Muscle layer of duodenum (tissue), 2 donors: ENCODE measurements at regions not wholly inside any gene's neighbourhood (a gene's known extent, or its start where the extent isn't known, plus 50 kb on each side); places are given as distances from the start of the nearest gene placed in this dataset.

Experiments
- H3K27ac ChIP-seq: one replicate; pipeline ENCODE4 v1.7.0; 2013; ENCODE audit warnings: mild to moderate bottlenecking, low read length
- H3K27me3 ChIP-seq: one replicate; pipeline ENCODE4 v1.7.0; 2013; ENCODE audit warnings: low read depth, mild to moderate bottlenecking, control low read depth, low read length
- H3K36me3 ChIP-seq, 2 donors: one replicate each; pipeline ENCODE4 v1.7.0; 2013; ENCODE audit warnings: low read length in 2 of 2, control low read depth in 1 of 2, mild to moderate bottlenecking in 1 of 2; ENCODE audit not compliant: insufficient read depth in 2 of 2, control insufficient read depth in 1 of 2
- H3K4me1 ChIP-seq, 2 donors: one replicate each; pipeline ENCODE4 v1.7.0; 2013; ENCODE audit warnings: low read length in 2 of 2, mild to moderate bottlenecking in 2 of 2, control low read depth in 1 of 2, moderate library complexity in 1 of 2; ENCODE audit not compliant: insufficient read depth in 2 of 2, control insufficient read depth in 1 of 2
- H3K4me3 ChIP-seq, 2 donors: one replicate each; pipeline ENCODE4 v1.7.0; 2013; ENCODE audit warnings: low read length in 2 of 2, low read depth in 1 of 2, mild to moderate bottlenecking in 1 of 2
- H3K9me3 ChIP-seq, 2 donors: one replicate each; pipeline ENCODE4 v1.7.0; 2013; ENCODE audit warnings: low read length in 2 of 2, control low read depth in 1 of 2, mild to moderate bottlenecking in 1 of 2; ENCODE audit not compliant: control insufficient read depth in 1 of 2
- donor health status: healthy.

DNA sequence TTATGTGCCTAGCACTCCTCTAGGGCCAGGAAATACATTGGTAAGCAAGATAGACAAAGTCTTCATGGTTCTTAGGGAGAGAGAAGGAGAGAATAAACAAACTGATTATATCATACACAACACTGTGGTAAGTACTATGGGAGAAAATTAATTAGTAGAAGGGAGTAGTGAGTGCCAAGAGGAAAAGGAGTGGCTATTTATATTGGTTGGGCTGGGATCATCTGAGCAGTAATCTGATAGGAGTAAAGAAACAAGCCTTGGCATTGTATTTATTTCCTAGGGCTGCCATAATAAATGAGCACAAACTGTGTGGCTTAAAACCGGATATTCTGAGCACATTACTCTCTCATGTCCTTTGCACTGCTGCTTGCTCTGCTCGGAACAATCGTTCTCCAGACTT, 158.1 kb upstream of the PHF14 start:
- no peaks in the 10 kb centered on the region for H3K36me3 ChIP-seq
- H3K27ac ChIP-seq, result no peak overlapping the region
- H3K4me1 ChIP-seq, result no peaks in the 10 kb centered on the region
- no peak overlapping the region for H3K4me3 ChIP-seq
- no peaks in the 10 kb centered on the region for H3K9me3 ChIP-seq
- H3K27me3 ChIP-seq, result no peaks in the 10 kb centered on the region

DNA sequence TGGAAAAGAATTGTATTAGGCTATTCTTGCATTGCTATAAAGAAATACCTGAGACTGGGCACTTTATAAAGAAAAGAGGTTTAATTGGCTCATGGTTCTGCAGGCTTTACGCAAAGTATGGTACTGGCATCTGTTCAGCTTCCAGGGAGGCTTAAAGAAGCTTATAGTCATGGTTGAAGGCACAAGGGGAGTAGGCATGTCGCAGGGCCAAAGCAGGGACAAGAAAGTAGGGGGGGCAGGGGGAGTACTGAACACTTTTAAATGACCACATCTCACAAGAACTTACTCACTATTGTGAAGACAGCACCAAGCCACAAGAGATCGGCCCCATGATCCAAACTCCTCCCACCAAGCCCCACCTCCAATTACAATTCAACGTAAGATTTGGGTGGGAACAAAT, 152.5 kb upstream of the PHF14 start:
- H3K27me3 ChIP-seq, result no peaks in the 10 kb centered on the region
- no peaks in the 10 kb centered on the region for H3K4me1 ChIP-seq
- H3K4me3 ChIP-seq, result no peak overlapping the region
- H3K27ac ChIP-seq, result no peak overlapping the region
- no peaks in the 10 kb centered on the region for H3K36me3 ChIP-seq
- no peaks in the 10 kb centered on the region for H3K9me3 ChIP-seq

DNA sequence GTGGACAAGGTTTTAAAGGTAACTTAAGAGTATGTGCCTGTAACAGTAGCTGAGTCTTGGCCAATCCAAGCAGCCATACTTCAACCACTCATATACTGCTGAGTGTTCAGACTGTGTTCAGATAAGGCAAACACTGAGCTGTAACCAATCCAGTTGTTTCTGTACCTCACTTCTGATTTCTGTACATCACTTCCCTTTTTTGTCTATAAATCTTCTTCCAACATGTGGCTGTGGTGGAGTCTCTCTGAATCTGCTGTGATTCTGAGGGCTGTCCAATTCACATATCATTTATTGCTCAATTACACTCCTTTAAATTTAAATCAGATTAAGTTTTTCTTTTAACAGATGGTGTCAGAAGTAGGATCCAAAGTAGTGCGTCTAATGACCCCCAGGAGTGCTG, 149.5 kb upstream of the PHF14 start:
- Histone ChIP-seq H3K4me1 (no peaks in the 10 kb centered on the region), H3K36me3 (no peaks in the 10 kb centered on the region), H3K27me3 (no peaks in the 10 kb centered on the region), H3K9me3 (no peaks in the 10 kb centered on the region), H3K4me3 (no peak overlapping the region), H3K27ac (no peak overlapping the region)

DNA sequence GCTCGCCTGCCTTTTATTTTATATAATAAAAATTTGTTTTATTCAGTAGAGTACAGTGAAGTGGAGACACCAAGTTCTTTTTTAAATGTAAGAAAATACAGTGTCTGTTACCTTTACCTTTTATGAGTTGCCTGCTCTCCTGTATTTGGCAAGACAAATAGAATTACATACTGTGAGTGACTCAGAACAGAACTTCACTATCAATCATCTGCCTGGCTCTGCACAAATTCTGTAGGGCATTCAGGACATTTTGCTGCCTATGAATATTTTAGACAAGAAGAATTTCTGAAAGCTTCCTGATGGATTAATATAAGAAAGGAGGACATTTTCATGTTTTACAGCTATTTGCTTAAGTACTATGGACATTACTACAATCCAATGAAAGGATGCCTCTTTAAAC, 135.4 kb upstream of the PHF14 start:
- H3K27me3 ChIP-seq, result no peaks in the 10 kb centered on the region
- H3K27ac ChIP-seq, result no peak overlapping the region
- no peak overlapping the region for H3K4me3 ChIP-seq

DNA sequence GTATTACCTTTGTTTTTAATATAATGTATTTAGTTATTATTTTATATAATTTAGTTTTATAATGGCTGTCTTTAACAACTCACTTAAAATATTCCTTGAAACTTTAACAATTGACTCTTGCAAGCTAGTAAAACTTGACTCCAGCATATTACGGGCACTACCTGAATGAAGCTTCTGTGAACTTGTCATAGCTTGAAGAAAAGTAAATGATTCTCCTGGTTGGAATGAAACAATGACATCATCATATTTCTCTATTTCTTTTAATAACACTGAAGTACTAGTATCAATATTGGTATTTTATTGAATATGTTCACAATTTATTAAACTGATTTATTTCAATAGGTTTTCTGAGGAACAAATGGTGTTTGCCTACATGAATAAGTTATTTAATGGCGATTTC, 128.4 kb upstream of the PHF14 start:
- Histone ChIP-seq H3K36me3 (no peaks in the 10 kb centered on the region), H3K27me3 (no peaks in the 10 kb centered on the region), H3K4me3 (no peak overlapping the region), H3K27ac (no peak overlapping the region), H3K4me1 (no peaks in the 10 kb centered on the region), H3K9me3 (no peaks in the 10 kb centered on the region)

More for the DNA sequence above, 135.4 kb upstream of the PHF14 start:
- Histone ChIP-seq H3K36me3 (no peaks in the 10 kb centered on the region), H3K9me3 (no peaks in the 10 kb centered on the region), H3K4me1 (no peaks in the 10 kb centered on the region)

DNA sequence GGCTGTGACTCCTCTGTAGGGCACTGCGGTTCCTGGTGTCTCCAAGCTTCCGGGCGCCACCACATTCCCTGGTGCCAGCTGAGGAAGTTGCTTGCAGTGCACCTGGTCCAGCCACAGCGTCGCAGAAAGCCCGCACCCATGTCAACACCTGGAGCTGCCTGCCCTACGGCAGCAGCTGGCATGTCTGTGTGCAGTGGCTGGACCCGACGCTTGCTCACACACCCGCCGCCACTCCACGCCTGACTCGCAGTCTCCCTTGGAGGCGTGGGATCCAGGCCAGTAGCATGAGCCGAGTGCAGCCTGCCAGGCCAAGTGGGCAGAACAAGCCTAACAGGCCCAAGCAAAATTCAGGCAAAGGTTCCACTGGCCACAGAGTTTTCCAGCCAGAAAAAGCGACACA, 118.1 kb upstream of the PHF14 start:
- Histone ChIP-seq H3K27me3 (no peaks in the 10 kb centered on the region), H3K36me3 (no peaks in the 10 kb centered on the region), H3K4me1 (no peaks in the 10 kb centered on the region), H3K27ac (no peak overlapping the region), H3K4me3 (no peak overlapping the region), H3K9me3 (no peaks in the 10 kb centered on the region)

DNA sequence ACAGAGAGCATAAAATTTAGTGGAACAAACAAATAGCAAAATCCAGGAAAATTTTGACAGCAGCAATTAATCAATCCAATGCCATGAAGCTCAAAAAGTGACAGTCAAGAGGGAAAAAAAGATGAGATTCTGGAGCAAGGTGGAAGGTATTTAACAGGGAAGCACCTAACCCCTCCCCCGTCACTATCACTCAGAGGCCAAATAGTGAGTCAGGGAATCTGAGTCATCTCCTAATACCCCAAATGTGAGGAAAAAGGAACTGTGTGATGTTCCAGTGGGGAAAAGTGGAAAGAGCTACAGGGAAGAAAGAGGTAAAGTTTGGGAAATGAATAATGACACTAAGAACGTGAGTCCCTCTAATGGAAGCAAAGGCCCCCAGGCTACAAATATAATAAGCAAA, 113.2 kb upstream of the PHF14 start:
- Histone ChIP-seq H3K27ac (no peak overlapping the region), H3K4me1 (no peaks in the 10 kb centered on the region)

DNA sequence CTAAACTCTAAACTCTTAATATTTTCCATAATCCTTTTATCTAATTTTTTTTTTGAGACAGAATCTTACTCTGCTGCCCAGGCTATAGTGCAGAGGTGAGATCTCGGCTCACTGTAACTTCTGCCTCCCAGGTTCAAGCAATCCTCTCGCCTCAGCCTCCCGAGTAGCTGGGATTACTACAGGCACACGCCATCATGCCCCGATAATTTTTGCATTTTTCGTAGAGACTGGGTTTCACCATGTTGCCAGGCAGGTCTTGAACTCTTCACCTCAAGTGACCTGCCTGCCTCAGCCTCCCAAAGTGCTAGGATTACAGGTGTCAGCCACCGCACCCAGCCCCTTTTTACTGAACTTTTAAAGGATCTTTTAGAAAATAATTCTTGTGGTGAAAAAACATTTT, 110.2 kb upstream of the PHF14 start:
- Histone ChIP-seq H3K36me3 (no peaks in the 10 kb centered on the region), H3K4me1 (no peaks in the 10 kb centered on the region), H3K27me3 (no peaks in the 10 kb centered on the region), H3K4me3 (no peak overlapping the region), H3K27ac (no peak overlapping the region), H3K9me3 (no peaks in the 10 kb centered on the region)

More for the DNA sequence above, 113.2 kb upstream of the PHF14 start:
- H3K4me3 ChIP-seq, result no peak overlapping the region
- H3K9me3 ChIP-seq, result no peaks in the 10 kb centered on the region
- no peaks in the 10 kb centered on the region for H3K36me3 ChIP-seq
- H3K27me3 ChIP-seq, result no peaks in the 10 kb centered on the region

DNA sequence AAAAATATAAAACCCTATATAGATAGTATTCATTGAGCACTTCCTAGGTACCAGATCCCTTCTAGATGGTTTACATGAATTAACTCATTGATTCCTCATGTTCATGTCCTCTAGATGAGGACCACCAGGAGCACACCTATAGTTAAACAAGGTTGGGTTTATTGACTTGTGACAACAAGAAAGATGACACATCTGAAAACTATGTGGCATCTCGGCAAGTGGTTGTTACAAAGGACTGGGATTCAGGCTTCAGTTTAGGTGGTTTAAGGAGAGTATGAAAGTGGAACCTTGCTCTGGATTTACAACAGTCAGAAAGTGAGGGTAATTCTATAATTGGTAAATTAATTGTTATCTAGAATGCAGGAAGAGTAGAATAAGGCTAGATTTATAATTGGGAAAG, 99.0 kb upstream of the PHF14 start:
- H3K27ac ChIP-seq, result no peak overlapping the region

DNA sequence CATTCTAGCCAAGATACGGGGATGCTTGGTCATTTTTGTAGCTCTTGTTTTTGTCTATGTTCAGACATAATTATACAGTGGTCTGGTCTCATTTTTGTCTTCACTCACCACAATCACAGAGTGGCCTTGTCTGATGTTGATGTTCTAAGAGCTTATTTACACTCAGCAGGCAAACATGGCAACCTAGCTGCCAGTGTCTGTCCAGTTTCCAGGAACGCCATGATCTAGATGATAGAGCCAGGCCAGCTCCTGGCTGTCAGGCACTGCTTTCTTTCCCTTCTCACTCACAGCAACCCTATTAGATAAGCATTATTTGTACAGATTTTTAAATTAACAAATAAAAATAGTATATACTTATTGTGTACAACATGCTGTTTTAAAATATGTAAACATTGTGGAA, 98.6 kb upstream of the PHF14 start:
- H3K4me3 ChIP-seq, result no peak overlapping the region
- no peaks in the 10 kb centered on the region for H3K9me3 ChIP-seq
- H3K27me3 ChIP-seq, result no peaks in the 10 kb centered on the region
- no peak overlapping the region for H3K27ac ChIP-seq
- H3K4me1 ChIP-seq, result no peaks in the 10 kb centered on the region
- H3K36me3 ChIP-seq, result no peaks in the 10 kb centered on the region

More for the DNA sequence above, 99.0 kb upstream of the PHF14 start:
- H3K9me3 ChIP-seq, result no peaks in the 10 kb centered on the region
- no peaks in the 10 kb centered on the region for H3K4me1 ChIP-seq
- H3K4me3 ChIP-seq, result no peak overlapping the region
- H3K27me3 ChIP-seq, result no peaks in the 10 kb centered on the region
- no peaks in the 10 kb centered on the region for H3K36me3 ChIP-seq

DNA sequence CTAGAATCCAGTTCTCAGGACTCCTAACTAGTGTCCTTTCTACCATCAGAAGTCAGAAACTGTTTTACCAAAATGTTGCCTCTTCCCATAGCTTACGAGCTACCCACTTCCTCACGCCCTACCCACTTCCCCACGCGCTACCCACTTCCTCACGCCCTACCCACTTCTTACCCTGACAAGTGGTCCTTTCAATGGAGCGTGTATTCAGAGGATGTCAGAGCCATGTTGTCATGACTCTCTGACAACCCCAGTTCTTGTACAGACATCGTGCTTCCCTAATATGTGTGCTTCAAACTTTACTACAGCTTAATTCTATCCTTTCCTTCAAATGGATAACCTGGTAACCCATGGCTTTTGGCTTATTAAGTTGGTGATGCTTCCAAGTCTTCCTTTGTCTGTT, 84.8 kb upstream of the PHF14 start:
- Histone ChIP-seq H3K4me3 (no peak overlapping the region), H3K27ac (no peak overlapping the region), H3K4me1 (no peaks in the 10 kb centered on the region), H3K36me3 (no peaks in the 10 kb centered on the region), H3K9me3 (no peaks in the 10 kb centered on the region), H3K27me3 (no peaks in the 10 kb centered on the region)

DNA sequence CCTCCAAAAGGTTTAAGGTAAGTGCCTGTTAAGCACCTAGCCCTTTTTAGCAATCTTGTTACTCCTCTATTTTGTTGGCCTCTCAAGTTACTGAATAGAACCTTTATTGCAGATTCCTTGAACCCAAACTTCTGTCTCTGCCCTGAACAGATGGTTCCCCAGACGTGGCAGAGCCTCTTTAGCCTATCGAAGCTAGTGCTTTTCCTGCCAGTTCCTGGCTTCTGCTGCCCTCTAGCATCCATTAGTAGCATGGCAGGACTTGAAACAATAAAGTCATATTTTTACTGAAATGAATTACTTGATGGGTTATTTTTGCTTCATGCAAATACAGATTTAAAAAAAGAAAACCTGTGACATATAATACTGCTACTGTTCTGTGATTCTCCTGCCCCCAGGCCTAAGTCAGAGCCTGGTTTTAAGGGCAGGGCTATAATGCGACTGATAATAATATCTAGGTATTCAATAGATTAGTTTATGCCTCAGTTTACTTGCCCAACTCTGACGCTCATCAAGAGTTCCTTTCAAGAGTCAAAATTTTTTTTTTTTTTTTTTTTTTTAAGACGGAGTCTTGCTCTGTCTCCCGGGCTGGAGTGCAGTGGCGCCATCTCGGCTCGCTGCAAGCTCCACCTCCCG, 84.3 kb upstream of the PHF14 start:
- H3K9me3 ChIP-seq, result no peaks in the 10 kb centered on the region
- no peaks in the 10 kb centered on the region for H3K36me3 ChIP-seq
- no peaks in the 10 kb centered on the region for H3K4me1 ChIP-seq
- H3K27ac ChIP-seq, result no peak overlapping the region
- H3K27me3 ChIP-seq, result no peaks in the 10 kb centered on the region
- no peak overlapping the region for H3K4me3 ChIP-seq
